Neural progenitor cell (in vitro differentiated cells): ENCODE measurements at regions not wholly inside any gene's neighbourhood (a gene's known extent, or its start where the extent isn't known, plus 50 kb on each side); places are given as distances from the start of the nearest gene placed in this dataset.

Experiments used
- CTCF ChIP-seq: fragments of 200-600 bp; sonication (generic); IDR thresholded peaks from 2 replicates; pipeline ENCODE4 v1.5.1; 2017; ENCODE audit warnings: antibody characterized with exemption, mild to moderate bottlenecking
- EZH2phosphoT487 ChIP-seq: fragments of 200-600 bp; sonication (generic); IDR thresholded peaks from 2 replicates; pipeline ENCODE4 v1.6.1; 2017; ENCODE audit warnings: antibody characterized with exemption

- TF ChIP-seq CTCF: no peak
- TF ChIP-seq EZH2phosphoT487: no peak
Observed at GRCh38 chr5:105619725-105620124, 2051.0 kb downstream of the EFNA5 start.
